HG02885 (cell line): ENCODE measurements at regions not wholly inside any gene's neighbourhood (a gene's known extent, or its start where the extent isn't known, plus 50 kb on each side); places are given as distances from the start of the nearest gene placed in this dataset.

Source experiments
- ATAC-seq: cut with Tn5 transposase; IDR thresholded peaks from one replicate; pipeline ENCODE4 v1.9.1; 2021; ENCODE audit warnings: mild to moderate bottlenecking; ENCODE audit not compliant: unreplicated experiment, poor library complexity

DNA sequence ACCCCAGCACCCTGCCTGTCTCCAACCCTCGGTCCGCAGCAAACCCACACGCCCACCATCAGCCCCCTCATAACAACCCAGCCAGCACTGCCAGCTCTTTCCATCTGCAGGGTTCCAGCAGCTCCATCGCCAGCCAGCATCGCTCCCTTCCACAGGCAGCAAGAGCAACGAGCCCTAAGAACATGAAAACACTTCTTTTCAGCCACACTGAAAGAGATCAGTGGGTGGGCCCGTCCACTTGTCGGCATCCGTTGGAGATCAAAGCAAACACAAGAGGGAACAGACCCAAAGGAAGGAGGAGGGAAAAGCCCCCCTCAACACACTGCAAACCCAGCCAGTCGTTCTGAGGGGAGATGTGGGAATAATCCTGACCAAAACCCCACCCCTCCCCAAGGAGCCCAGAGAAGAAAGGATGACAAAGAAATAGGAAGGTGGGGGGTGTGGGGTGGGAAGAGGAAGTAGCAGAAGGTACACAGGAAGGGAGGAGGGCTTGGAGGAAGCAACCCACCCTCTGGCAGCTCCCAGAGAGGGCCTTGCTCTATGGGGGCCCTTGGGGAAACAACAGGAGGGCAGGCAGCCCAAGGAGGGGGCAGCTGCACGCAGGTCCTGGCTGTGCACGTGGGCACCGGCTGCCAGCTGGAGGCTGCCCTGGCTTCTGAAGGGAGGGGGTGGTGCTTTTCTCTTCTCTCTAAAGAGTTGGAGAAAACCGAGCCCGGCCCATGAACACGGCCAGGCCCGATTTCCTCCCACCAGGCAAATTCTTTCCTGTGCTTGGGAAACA lies 473.6 kb upstream of the PROK2 start:
- no peak for ATAC-seq

DNA sequence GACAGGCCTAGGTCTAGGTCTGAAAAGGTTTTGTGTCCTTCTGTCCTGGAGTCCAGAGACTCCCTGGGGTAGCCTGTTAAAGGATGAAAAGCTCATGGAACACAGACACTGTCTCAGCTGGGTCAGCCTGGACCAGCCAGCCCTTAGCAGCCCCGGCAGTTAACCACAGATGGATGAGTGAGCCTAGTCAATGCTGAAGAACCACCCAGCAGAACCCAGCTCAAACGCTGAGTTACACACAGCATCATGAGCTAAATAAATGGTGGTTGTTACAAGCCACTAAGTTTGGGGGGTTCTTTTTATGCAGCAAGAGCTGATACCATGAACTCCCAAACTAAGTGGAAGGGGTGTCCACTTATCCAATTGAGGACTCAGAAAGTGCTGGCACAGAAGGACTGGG lies 472.8 kb upstream of the PROK2 start:
- ATAC-seq, result no peak

DNA sequence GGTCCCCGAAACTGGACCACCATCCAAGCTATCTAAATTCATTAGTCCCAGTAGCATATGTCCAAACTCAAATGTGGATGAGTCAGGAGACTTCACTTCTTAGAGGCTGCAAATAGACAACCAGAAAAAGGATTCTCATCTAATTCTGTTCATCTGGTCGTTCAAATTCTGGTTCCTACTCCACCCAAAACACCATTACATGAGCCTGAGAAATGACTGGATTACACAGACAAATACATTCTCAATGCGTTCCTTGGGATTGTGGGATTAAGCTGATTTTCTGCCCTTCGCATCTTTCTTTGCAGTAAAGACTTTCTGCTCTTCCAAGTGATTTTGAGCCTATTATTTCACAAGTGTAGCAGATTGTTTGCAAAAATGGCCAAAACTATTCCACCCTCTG lies 472.3 kb upstream of the PROK2 start:
- ATAC-seq, result no peak

DNA sequence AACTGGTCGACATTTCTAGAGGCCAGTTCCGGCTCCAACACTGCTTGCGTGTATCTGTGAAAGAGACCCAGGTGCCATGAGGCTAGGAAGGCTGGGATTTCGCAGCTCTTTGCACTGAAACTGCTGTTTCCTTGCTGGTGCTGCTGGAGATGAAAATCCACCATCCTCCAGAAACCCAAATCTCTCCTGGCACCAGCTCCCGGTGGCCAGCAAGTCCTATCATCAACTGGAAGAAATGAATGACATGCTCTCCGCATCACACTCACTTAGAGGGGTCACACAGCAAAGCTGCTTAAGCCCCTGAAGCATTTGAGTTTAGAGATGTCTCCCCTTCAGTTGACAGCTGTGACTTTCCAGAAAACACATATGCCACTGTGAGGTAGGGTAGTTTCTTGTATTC lies 471.8 kb upstream of the PROK2 start:
- ATAC-seq, result no peak

DNA sequence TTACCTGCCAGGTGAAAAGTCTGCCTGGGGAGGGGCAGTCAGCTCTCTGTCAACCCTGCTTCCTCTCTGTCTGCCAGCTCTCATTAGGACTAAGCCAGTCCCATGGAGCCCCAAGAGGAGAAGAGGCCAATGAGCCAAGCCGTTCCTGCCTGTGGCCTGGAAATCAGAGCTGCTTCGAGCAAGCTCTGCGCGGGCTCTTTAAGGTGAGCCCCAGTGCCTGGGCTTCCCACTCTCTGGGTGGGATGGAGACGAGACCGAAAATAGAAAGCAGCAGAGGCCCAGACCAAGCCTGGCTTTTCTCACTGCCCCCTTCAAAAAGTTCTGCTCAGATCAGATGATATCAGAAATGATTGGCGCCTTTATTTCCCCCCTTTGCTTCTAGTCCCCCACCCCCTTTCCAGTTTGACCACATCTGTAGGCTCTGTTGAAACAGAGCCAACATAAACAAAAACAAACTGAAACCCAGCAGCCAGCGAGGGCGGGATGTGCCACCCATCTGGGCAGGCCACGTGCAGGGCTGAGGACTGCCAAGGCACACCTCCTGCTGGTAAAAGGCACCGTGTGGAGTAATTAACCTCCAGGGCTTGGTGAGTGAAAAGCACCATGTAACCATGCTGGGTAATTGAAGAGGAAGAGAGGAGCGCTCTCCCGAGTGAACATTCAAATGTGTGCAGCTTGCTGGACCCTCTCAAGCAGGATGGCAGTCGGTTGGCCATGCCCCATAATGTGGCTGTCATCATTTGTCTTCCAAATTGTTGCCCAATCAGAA lies 471.0 kb upstream of the PROK2 start:
- ATAC-seq, result no peak

DNA sequence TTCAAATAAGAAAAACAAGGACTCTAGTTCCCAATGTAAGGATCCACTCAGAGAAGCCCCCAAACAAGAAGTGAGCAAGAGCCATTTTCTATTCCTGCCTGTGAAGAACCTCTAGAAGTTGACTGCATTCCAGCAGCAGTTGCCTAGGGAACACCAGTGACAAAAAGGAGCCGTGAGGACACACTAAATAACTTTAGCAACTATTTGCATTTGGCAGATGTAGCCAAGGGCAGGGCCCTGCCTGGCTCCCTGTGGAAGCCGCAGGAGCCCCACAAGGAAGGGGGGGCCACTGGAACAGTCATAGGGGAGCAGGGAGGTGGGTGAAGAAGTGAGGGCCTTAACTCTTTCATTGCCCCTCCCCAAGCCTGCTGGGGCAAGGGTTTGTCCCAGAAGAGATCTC lies 470.2 kb upstream of the PROK2 start:
- no peak for ATAC-seq

DNA sequence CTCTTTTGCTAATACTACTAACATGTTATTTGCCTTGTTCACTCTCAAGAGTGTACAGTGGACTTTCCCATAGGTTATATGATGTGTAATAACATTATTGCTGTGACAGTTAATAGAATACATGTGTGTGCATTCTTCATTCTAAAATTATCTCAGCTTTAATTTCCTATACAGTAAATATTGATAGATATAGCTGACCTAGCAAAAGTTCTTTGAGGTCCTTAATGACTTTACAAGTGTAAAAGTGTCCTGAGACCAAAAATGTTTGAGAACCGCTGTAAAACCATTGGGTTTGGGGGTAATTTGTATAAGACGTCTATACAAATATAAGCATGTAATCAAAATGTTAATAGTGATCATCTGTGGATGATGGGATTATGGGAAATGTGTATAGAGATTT lies 469.5 kb upstream of the PROK2 start:
- ATAC-seq, result no peak

DNA sequence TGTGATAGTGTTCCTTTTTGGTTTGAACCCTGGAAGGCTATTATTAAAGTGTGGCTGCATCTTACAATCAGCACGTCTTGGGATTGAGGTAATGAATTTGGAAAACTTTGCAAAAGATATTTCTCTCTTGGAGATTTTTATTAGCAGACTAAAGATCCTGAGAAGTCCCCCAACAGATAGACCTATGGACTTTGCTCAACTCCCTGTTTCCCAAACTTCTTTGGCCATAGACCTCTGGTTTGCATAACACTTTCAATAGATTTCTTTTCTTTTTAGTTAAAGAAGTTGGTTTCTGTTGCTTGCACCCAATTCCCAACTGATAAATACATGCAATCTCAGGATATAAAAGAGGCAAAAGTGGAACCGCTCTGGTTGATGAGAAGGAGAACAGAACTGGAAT lies 465.8 kb upstream of the PROK2 start:
- ATAC-seq, result no peak

DNA sequence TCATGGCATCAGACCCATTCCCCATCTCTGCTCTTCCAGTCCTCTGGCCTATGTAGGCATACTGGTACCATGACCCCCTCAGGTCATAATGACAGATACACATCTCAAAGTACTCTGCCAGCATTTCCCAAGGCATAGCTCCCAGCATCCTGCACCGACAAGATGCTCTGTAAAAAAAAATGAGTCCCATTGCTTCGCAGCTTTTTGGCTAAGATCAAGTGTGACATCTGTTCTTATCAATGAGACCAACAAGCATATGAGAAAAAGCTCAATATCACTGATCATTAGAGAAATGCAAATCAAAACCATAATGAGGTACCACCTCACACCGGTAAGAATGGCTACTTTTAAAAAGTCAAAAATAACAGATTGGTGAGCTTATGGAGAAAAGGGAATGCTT lies 463.9 kb upstream of the PROK2 start:
- no peak for ATAC-seq

DNA sequence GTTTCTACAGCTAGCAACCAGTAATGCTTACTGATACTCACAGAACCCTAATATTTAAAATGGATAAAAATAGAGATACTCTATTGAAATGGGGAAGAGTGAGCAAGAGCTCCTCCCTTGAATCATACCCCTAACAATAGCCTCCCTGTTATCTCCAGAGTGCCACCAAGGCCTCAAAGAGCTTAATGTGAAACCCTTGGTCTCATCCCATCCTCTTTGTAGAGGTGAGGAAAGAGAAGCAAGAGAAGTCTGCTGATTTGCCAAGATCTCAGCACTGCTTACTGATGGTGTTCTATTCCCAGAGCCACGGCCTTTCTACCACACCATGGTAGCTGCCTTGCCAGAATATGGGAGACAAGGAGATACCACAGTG lies 463.4 kb upstream of the PROK2 start:
- no peak for ATAC-seq

DNA sequence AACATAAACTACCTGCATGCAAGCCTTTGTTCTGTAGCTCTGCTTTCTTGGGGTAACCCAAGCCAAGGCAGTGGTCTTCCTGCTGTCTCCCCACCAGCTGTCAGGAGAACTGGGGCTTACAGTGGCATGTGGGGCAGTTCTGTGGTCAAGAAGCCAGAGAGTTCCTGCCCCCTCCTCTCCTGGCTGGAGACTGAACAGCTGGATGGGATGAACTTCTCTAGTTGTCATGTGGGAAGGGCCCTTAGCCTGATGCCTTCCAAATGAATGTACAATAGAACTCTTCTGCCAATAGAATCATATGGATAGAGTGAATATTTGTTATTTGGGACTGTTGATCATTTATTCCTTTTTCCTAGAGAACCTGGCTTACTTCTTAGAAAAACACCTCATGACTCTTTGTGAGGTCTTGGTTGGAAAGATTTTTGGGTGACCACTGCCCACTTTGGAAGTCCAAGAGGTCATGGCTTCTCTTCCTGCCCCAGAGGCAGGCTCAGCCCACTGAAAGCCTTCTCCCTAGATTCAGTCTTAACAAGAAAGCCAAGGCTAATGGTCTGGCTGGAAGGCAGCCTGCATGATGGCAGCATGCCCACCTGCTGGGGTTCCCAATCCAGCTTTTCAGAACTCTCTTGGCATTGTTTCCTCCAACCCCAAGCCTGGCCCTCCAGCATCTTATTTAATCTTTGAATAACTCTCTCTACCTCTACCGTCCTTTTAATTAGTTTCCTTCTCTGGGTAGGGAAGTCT lies 462.9 kb upstream of the PROK2 start:
- no peak for ATAC-seq

DNA sequence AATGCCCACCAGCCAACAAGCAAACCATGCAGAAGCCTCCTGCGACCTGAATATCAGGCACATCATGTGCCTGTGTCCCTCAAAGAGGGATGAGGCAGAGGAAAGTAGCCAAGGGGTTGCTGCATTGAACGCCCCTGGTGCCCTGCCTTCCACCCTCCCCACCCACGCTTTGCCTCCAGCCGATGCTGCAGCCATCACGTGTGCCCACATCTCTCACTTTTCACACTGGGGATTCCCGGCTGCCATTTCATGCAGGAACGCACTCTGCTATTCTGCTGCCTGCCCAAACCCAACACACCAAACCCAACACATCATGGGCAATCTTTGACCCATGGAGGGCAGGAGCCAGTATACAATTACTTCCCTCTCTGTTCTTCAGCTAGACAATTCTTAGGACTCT lies 462.2 kb upstream of the PROK2 start:
- ATAC-seq, result no peak

DNA sequence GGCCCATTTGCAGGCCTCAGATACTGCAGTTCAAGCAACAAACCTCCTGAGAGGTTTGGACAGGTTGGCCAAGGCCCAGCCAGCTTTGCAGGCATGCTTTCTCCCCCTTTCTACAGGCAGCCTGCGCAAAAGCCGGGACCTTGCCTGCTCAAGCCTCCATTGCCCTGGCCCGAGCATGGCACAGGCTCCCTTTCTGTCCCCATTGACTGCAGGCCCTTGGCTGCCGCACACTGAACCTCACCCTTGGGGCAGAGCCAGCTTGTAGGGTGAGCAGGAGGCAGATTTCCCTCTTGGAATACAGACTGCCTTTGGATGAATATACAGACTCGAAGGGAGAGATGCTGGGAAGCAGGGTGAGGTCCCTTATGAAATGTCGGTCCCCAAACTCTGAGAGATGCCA lies 461.7 kb upstream of the PROK2 start:
- ATAC-seq, result no peak

DNA sequence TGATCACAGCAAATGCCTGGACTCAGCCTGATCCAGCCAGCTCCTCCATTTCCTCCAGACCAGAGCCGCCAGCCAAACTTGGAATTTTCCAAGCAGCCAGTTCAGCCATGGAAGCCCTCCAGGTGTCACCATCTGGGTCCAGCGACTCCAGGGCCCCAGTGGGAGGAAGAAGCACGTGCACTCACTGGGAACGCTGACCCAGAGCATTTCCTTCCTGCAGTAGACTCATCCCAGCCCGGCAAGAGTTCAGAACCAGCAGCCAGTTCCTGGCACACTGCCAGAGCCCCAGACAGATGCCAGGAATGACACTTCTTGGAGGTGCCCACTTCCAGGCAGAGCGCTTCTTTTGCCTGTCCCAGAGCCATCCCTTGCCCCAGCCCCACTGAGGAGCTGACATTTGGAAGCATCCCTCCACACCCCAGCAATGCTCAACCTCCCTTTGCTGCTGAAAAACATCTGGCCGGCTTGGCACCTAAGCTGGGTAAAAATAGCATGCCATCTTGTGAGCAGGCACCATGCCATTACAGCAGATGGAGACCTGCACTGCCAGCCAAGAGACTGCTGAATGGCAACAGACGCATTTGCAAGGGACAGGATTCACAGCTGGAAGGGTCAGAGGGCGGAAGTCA lies 460.3 kb upstream of the PROK2 start:
- no peak for ATAC-seq

DNA sequence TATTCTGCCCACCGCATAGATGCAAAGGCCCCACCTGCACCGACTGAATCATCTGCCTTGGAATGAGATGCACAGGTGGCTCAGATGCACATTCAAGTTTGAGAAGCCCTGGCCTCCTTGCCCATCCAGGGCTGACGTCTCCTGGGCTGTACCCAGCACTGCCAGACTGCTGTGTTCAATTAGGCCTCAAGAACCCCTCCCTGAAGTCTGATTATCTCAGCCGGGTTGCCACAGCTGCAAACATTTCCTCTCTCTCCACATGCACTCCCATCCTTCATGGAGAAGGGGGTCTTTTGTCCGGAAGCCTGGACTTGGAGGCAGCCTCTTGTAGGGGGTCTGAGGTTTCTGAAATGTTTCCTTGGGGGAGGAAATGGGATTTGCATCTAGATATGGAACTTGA lies 459.4 kb upstream of the PROK2 start:
- ATAC-seq, result no peak

DNA sequence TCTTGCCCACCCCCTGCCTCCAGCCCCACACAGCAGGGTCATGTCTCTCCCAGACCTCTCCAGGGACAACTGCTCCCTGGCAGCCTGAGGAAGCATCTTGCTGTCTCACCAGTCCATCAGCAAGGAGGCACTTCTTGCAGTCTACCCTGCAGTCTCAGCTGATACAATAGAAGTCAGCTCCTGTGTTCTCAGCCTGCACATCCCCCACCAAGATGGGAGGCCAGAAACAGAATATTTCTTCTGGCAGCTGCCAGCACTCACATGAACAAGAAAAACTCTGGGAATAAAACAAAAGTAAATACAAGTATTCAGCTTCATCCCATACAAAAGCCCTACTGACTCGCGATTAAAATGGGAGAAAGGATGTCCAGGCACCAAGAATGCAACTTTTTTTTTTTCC lies 457.4 kb upstream of the PROK2 start:
- no peak for ATAC-seq

DNA sequence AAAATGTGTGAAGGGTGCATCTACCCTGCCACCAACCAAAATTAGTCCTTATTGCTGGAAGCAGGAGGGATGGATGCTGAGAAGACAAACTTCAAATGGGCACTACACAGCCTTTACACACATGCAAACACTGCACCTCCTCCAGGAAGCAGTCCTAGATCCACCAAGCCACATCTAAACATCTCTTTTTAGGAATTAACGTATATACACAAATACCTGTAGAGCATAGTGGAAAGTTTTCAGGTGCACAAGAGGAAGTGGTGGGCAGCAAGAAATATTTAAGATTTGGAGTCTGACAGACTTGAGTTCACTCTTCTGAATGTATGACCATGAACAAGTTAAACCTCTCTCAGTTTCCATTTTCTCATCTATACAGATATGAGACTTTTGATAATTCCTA lies 456.6 kb upstream of the PROK2 start:
- ATAC-seq, result no peak

DNA sequence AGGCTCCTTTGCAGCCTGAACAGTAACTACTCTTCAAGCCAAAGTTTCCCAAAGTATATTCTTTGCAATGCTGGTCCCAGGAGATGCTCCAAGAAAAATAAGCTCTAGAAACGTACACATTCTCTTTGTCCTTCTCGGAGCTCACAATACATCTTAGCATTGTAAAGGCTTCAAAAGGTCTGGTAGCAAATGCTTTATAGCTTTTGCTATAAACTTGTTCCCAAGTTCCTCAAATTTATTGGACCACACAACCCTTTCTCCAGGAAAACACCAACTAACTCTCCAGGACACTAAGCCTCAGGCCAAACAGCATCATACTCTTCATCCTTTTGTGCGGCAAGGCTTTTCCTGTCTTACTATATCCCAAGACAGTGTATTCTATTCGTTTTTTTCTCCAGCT lies 455.6 kb upstream of the PROK2 start:
- ATAC-seq, result no peak

DNA sequence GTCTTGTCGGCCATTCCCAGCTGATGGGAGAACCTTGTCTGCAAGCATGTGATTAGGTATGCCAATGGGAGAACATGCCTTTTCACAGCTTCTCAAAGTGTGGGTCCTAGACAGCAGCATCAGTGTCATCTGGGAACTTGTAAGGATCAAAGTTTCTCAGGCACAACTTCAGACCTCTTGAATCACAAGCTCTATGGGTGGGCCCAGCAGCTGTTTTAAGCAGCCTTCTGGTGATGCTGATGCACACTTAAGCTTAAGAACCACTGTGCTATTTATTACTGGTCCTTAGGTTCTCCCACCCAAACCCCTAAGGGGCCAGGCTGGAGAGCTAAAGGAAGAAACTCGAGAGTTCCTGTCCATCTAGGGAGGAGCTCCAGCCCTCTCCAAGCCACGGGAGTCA lies 453.9 kb upstream of the PROK2 start:
- no peak for ATAC-seq

DNA sequence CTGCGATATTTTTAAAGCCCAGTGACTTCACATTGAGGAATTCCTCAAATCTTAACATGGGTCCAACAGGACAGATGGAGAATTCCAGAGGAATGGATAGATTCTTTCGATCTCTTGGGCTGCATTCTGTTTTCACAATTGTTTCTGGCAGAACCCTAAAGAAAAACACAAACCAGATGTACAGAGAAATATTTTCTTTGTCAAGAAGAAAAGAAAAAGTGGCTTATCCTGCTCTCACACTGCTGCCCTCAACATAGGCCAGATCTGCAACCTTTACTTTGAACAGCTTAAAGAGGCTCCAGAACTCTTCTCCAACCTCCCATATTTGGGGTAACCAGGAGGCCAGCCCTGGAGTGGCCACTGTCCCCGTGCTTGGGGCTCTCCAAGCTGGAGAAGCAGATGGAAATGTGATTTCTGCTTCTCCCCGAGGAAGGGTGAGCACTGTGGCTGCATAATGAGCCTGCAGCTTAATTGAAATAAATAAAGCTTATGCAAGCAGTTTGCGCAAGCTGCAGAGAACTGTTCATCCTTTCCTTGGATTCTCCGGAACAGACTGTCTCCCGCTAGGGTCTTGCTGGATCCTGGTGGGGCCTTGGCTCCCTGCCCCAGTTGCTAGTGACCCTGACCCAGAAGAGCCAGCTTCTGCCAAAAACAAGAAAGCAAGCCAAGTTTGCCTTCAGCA lies 453.2 kb upstream of the PROK2 start:
- ATAC-seq, result no peak

DNA sequence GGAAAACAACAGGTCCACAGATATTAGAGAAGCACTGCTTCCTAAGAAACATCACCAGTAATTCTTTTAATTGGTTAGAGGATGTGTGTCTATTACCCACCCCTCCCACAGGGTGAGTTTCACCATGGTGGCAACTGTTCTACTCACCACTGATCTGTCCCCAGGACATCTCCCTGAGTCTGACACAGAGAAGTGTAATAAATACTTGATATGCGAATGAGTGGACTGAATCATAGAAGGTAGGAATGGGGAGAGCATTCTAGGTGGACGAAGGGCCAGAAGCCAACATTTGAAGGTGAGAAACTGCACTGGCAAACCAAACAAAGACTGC lies 452.7 kb upstream of the PROK2 start:
- ATAC-seq, result no peak
